Neural progenitor cell (in vitro differentiated cells): ENCODE measurements at regions not wholly inside any gene's neighbourhood (a gene's known extent, or its start where the extent isn't known, plus 50 kb on each side); places are given as distances from the start of the nearest gene placed in this dataset.

Experiments
- DNase-seq: peaks from one replicate; pipeline ENCODE4 v3.0.0-alpha.2; 2016; ENCODE audit warnings: low spot score
- H2AFZ ChIP-seq: fragments of 200-600 bp; sonication (generic); replicated peaks from 2 replicates; pipeline ENCODE4 v1.6.1; 2016; ENCODE audit warnings: antibody characterized with exemption
- H3F3A ChIP-seq: fragments of 200-600 bp; sonication (generic); 2 replicates; pipeline ENCODE4 v1.6.1; 2016; ENCODE audit warnings: antibody characterized with exemption, low read depth
- H3K27ac ChIP-seq: fragments of 200-600 bp; sonication (generic); 2 replicates; pipeline ENCODE4 v1.5.1; 2016; ENCODE audit warnings: mild to moderate bottlenecking
- H3K27me3 ChIP-seq: fragments of 200-600 bp; sonication (generic); 2 replicates; pipeline ENCODE4 v1.6.1; 2016; ENCODE audit warnings: mild to moderate bottlenecking, moderate library complexity
- H3K36me3 ChIP-seq: fragments of 200-600 bp; sonication (generic); 2 replicates; pipeline ENCODE4 v1.5.1; 2016
- H3K4me1 ChIP-seq: fragments of 200-600 bp; sonication (generic); 2 replicates; pipeline ENCODE4 v1.6.1; 2016; ENCODE audit warnings: mixed run types
- H3K4me2 ChIP-seq: fragments of 200-600 bp; sonication (generic); 2 replicates; pipeline ENCODE4 v1.6.1; 2016
- H3K4me3 ChIP-seq: fragments of 200-600 bp; sonication (generic); 2 replicates; pipeline ENCODE4 v1.5.1; 2016
- H3K79me2 ChIP-seq: fragments of 200-600 bp; sonication (generic); 2 replicates; pipeline ENCODE4 v1.6.1; 2016; ENCODE audit warnings: low read depth
- H3K9ac ChIP-seq: fragments of 200-600 bp; sonication (generic); 2 replicates; pipeline ENCODE4 v1.6.1; 2016
- H3K9me3 ChIP-seq: fragments of 200-600 bp; sonication (generic); 2 replicates; pipeline ENCODE4 v1.5.1; 2016; ENCODE audit warnings: low read depth
- H4K20me1 ChIP-seq: fragments of 200-600 bp; sonication (generic); 2 replicates; pipeline ENCODE4 v1.6.1; 2016; ENCODE audit warnings: low read depth
- H3K27ac Mint-ChIP-seq: 3 replicates; pipeline ENCODE4 v1.8.0; 2021; ENCODE audit warnings: mixed read lengths
- H3K27me3 Mint-ChIP-seq: 2 replicates; pipeline ENCODE4 v1.8.0; 2022; ENCODE audit warnings: low read depth, mild to moderate bottlenecking, inconsistent platforms, moderate library complexity, mixed read lengths; ENCODE audit not compliant: insufficient read depth
- H3K36me3 Mint-ChIP-seq: 3 replicates; pipeline ENCODE4 v1.8.0; 2021; ENCODE audit warnings: mixed read lengths
- H3K4me1 Mint-ChIP-seq: 3 replicates; pipeline ENCODE4 v1.8.0; 2021; ENCODE audit warnings: mixed read lengths
- H3K4me3 Mint-ChIP-seq: 3 replicates; pipeline ENCODE4 v1.8.0; 2021; ENCODE audit warnings: mild to moderate bottlenecking, moderate library complexity, mixed read lengths
- H3K9me3 Mint-ChIP-seq: 3 replicates; pipeline ENCODE4 v1.8.0; 2020; ENCODE audit warnings: mixed read lengths
- EZH2 ChIP-seq: fragments of 200-600 bp; sonication (generic); IDR thresholded peaks from 2 replicates; pipeline ENCODE4 v1.6.1; 2017; ENCODE audit warnings: antibody characterized with exemption, mild to moderate bottlenecking, moderate library complexity
- EZH2phosphoT487 ChIP-seq: fragments of 200-600 bp; sonication (generic); IDR thresholded peaks from 2 replicates; pipeline ENCODE4 v1.6.1; 2017; ENCODE audit warnings: antibody characterized with exemption
- TF ChIP-seq, protein P1 (sequence below): fragments of 200-600 bp; sonication (generic); IDR thresholded peaks from 2 replicates; pipeline ENCODE4 v1.5.1; 2017; ENCODE audit warnings: antibody characterized with exemption, mild to moderate bottlenecking

DNA sequence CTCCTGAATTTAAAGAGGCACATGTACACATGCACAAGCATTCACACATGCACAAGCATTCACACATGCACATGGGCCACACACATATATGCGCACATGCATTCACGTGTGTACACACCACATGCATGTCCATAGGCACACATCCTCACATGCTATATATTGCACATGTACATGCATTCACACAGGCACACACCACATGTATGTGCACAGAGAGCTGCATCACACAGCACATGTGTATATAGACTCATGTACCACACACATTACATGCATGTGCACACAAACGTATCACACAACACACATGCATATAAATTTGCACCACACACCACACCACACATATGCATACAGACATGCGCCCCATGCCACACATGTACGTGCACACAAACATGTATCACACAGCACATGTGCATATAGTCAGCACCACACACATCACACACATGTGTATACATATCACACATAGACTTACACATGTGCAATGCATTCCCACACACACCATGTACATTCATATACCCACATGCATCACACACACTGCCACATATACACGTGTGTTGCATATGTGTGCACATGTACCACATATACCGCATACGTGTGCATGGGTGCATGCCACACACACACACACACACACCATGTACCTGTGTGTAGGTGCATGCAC, 54.6 kb upstream of the COL18A1 start:
- peaks cover 12% of the 10 kb centered on the region for H3K27me3 ChIP-seq
- Mint-ChIP-seq H3K4me1 (peaks cover 25% of the 10 kb centered on the region), H3K36me3 (no peaks in the 10 kb centered on the region), H3K9me3 (no peaks in the 10 kb centered on the region), H3K27me3 (peaks cover 16% of the 10 kb centered on the region), H3K4me3 (no peak overlapping the region), H3K27ac (no peak overlapping the region)
- H3K79me2 ChIP-seq, result no peaks in the 10 kb centered on the region
- no peak for DNase-seq
- peaks cover 6% of the 10 kb centered on the region for H3K4me1 ChIP-seq
- H3K27ac ChIP-seq, result no peak overlapping the region
- no peak overlapping the region for H3K4me3 ChIP-seq
- no peaks in the 10 kb centered on the region for H3K36me3 ChIP-seq
- no peak overlapping the region for H2AFZ ChIP-seq
- H4K20me1 ChIP-seq, result no peaks in the 10 kb centered on the region
- no peak overlapping the region for H3K4me2 ChIP-seq
- TF ChIP-seq EZH2 (no peak), EZH2phosphoT487 (no peak)
- H3K9ac ChIP-seq, result no peak overlapping the region
- peaks cover 23% of the 10 kb centered on the region for H3F3A ChIP-seq
- H3K9me3 ChIP-seq, result no peaks in the 10 kb centered on the region

- H3K36me3 ChIP-seq, result no peaks in the 10 kb centered on the region
- peaks cover 30% of the 10 kb centered on the region for H3F3A ChIP-seq
Observed at GRCh38 chr21:45351061-45351460, 53.9 kb upstream of the COL18A1 start.

GRCh38 chr21:45351526-45352275, 53.3 kb upstream of the COL18A1 start:
- H3K4me1 ChIP-seq, result peaks cover 19% of the 10 kb centered on the region
- Mint-ChIP-seq H3K27ac (no peak overlapping the region), H3K9me3 (no peaks in the 10 kb centered on the region), H3K4me3 (no peak overlapping the region), H3K36me3 (no peaks in the 10 kb centered on the region), H3K27me3 (peaks cover 16% of the 10 kb centered on the region), H3K4me1 (peaks cover 35% of the 10 kb centered on the region)
- peaks cover 37% of the 10 kb centered on the region for H3F3A ChIP-seq
- H3K9ac ChIP-seq, result no peak overlapping the region
- no peak overlapping the region for H3K4me3 ChIP-seq
- H3K36me3 ChIP-seq, result no peaks in the 10 kb centered on the region
- peaks cover 11% of the 10 kb centered on the region for H3K27me3 ChIP-seq
- no peak for DNase-seq
- TF ChIP-seq, protein P1, sequence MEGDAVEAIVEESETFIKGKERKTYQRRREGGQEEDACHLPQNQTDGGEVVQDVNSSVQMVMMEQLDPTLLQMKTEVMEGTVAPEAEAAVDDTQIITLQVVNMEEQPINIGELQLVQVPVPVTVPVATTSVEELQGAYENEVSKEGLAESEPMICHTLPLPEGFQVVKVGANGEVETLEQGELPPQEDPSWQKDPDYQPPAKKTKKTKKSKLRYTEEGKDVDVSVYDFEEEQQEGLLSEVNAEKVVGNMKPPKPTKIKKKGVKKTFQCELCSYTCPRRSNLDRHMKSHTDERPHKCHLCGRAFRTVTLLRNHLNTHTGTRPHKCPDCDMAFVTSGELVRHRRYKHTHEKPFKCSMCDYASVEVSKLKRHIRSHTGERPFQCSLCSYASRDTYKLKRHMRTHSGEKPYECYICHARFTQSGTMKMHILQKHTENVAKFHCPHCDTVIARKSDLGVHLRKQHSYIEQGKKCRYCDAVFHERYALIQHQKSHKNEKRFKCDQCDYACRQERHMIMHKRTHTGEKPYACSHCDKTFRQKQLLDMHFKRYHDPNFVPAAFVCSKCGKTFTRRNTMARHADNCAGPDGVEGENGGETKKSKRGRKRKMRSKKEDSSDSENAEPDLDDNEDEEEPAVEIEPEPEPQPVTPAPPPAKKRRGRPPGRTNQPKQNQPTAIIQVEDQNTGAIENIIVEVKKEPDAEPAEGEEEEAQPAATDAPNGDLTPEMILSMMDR, result no peak
- TF ChIP-seq EZH2 (no peak), EZH2phosphoT487 (no peak)
- H3K27ac ChIP-seq, result no peak overlapping the region
- no peak overlapping the region for H3K4me2 ChIP-seq
- H4K20me1 ChIP-seq, result no peaks in the 10 kb centered on the region
- no peak overlapping the region for H2AFZ ChIP-seq
- no peaks in the 10 kb centered on the region for H3K79me2 ChIP-seq
- no peaks in the 10 kb centered on the region for H3K9me3 ChIP-seq

More at GRCh38 chr21:45351061-45351460, 53.9 kb upstream of the COL18A1 start:
- TF ChIP-seq, protein P1, result no peak
- TF ChIP-seq EZH2phosphoT487, result no peak
- no peak for TF ChIP-seq EZH2
- Mint-ChIP-seq H3K27ac (no peak overlapping the region), H3K36me3 (no peaks in the 10 kb centered on the region), H3K4me3 (no peak overlapping the region), H3K4me1 (peaks cover 30% of the 10 kb centered on the region), H3K27me3 (peaks cover 16% of the 10 kb centered on the region), H3K9me3 (no peaks in the 10 kb centered on the region)
- no peak for DNase-seq
- H3K79me2 ChIP-seq, result no peaks in the 10 kb centered on the region
- no peak overlapping the region for H3K4me2 ChIP-seq
- peaks cover 12% of the 10 kb centered on the region for H3K27me3 ChIP-seq
- no peak overlapping the region for H3K4me3 ChIP-seq
- H2AFZ ChIP-seq, result no peak overlapping the region
- no peaks in the 10 kb centered on the region for H4K20me1 ChIP-seq
- H3K9ac ChIP-seq, result no peak overlapping the region
- H3K27ac ChIP-seq, result no peak overlapping the region
- H3K9me3 ChIP-seq, result no peaks in the 10 kb centered on the region
- H3K4me1 ChIP-seq, result peaks cover 13% of the 10 kb centered on the region
